Gastrocnemius medialis (tissue), 4 donors: ENCODE measurements at regions not wholly inside any gene's neighbourhood (a gene's known extent, or its start where the extent isn't known, plus 50 kb on each side); places are given as distances from the start of the nearest gene placed in this dataset.
"Not testable (repeated sequence)": the region's sequence is repeated elsewhere in the genome, so short reads cannot be mapped to it uniquely, and the experiment has no call there.

Source experiments
- ATAC-seq, 2 donors: fragments of 150-250 bp; one replicate each; pipeline ENCODE4 v1.9.1; 2016
- DNase-seq, 2 donors: peaks; one replicate each; pipeline ENCODE4 v3.0.0-alpha.2; 2019
- H3K27ac ChIP-seq, 4 donors: fragments of 200-600 bp; sonication (generic); 1 replicate in 1 of 4; 2 replicates in 3 of 4; pipeline ENCODE4 v1.5.1; 2016 to 2018; ENCODE audit warnings: mild to moderate bottlenecking in 2 of 4, moderate library complexity in 1 of 4
- H3K27me3 ChIP-seq, 3 donors: fragments of 200-600 bp; sonication (generic) in 2 of 3; 1 replicate in 1 of 3; 2 replicates in 2 of 3; pipeline versions ENCODE4 v1.5.1 to v1.6.0; 2016 to 2019; ENCODE audit warnings: mild to moderate bottlenecking in 1 of 3, moderate library complexity in 1 of 3
- H3K36me3 ChIP-seq, 2 donors: fragments of 200-600 bp; sonication (generic) in 1 of 2; one replicate each; pipeline ENCODE4 v1.5.1; 2017 to 2018
- H3K4me1 ChIP-seq, 2 donors: fragments of 200-600 bp; sonication (generic) in 1 of 2; one replicate each; pipeline ENCODE4 v1.5.1; 2016 to 2017; ENCODE audit warnings: mild to moderate bottlenecking in 2 of 2
- H3K4me3 ChIP-seq, 4 donors: fragments of 200-600 bp; sonication (generic) in 3 of 4; 1 replicate in 1 of 4; 2 replicates in 3 of 4; pipeline ENCODE4 v1.5.1; 2016 to 2019; ENCODE audit warnings: mild to moderate bottlenecking in 2 of 4
- H3K9me3 ChIP-seq, 3 donors: fragments of 200-600 bp; sonication (generic) in 2 of 3; 1 replicate in 1 of 3; 2 replicates in 2 of 3; pipeline ENCODE4 v1.5.1; 2016 to 2019
- POLR2A ChIP-seq, 2 donors: fragments of 450-650 bp; IDR thresholded peaks; one replicate each; pipeline ENCODE4 v1.6.1; 2017; ENCODE audit warnings: antibody characterized with exemption in 2 of 2, mild to moderate bottlenecking in 2 of 2, moderate library complexity in 2 of 2
- in situ Hi-C, 4 donors: fragments of 200-750 bp; cut with MboI; loops; one replicate each; pipeline versions ENCODE4 v1.15.0 to v1.8.0; 2017; ENCODE audit warnings: low sequenced_read_pairs in 4 of 4
- intact Hi-C: fragments of 100-400 bp; cut with DNase I; formaldehyde crosslinking; loops from one replicate; pipeline ENCODE4 v1.15.1; 2023; ENCODE audit warnings: low total_unique reads
- TF ChIP-seq, protein P1 (sequence below), 5 experiments: fragments of 450-650 bp in 3 of 5; fragments of 200-600 bp in 2 of 5; sonication (generic) in 2 of 5; IDR thresholded peaks in 4 of 5; conservative IDR thresholded peaks in 1 of 5; 1 replicate in 4 of 5; 2 replicates in 1 of 5; pipeline ENCODE4 v1.5.1; 2016 to 2019; ENCODE audit warnings: antibody characterized with exemption in 5 of 5, mild to moderate bottlenecking in 3 of 5, moderate library complexity in 3 of 5

DNA sequence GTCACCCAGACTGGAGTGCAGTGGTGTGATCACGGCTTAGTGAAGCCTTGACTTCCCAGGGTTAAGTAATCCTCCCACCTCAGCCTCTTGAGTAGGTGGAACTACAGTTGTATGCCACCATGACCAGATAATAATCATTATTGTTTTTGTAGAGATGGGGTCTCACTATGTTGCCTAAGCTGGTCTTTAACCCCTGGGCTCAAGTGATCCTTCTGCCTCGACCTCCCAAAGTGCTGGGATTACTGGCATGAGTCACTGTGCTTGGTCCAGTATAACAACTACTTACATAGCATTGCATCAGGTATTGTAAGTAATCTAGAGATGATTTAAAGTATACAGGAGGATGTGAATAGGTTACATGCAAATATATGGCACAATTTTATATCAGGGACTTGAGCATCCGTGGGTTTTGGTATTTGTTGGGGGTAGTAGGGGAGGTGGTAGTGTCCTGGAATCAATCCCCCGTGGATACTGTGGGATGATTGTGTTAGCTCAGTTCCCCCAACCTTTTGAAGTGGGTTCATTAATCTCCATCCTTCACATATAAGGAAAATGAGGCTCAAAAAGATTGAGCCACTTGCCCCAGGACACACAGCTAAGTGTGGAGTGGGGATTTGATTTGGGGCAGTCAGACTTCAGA is 61.4 kb upstream of the CNIH3 start:
- H3K27me3 ChIP-seq: no peaks in the 10 kb centered on the region
- no peaks in the 10 kb centered on the region for H3K9me3 ChIP-seq
- intact Hi-C loops (no loop called here), in situ Hi-C loops (no loop called here)
- no peak overlapping the region for H3K4me3 ChIP-seq
- no peak for DNase-seq
- no peak overlapping the region for H3K27ac ChIP-seq
- H3K36me3 ChIP-seq: no peaks in the 10 kb centered on the region
- no peak for TF ChIP-seq POLR2A (IDR thresholded peaks at IDR 0.05)
- TF ChIP-seq, protein P1, sequence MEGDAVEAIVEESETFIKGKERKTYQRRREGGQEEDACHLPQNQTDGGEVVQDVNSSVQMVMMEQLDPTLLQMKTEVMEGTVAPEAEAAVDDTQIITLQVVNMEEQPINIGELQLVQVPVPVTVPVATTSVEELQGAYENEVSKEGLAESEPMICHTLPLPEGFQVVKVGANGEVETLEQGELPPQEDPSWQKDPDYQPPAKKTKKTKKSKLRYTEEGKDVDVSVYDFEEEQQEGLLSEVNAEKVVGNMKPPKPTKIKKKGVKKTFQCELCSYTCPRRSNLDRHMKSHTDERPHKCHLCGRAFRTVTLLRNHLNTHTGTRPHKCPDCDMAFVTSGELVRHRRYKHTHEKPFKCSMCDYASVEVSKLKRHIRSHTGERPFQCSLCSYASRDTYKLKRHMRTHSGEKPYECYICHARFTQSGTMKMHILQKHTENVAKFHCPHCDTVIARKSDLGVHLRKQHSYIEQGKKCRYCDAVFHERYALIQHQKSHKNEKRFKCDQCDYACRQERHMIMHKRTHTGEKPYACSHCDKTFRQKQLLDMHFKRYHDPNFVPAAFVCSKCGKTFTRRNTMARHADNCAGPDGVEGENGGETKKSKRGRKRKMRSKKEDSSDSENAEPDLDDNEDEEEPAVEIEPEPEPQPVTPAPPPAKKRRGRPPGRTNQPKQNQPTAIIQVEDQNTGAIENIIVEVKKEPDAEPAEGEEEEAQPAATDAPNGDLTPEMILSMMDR (IDR thresholded peaks at IDR 0.05 in 4 of 5, conservative IDR thresholded peaks at IDR 0.05 in 1 of 5): no peak
- H3K4me1 ChIP-seq: peaks cover 0 to 9% of the 10 kb centered on the region in 2 donors
- ATAC-seq: no peak

DNA sequence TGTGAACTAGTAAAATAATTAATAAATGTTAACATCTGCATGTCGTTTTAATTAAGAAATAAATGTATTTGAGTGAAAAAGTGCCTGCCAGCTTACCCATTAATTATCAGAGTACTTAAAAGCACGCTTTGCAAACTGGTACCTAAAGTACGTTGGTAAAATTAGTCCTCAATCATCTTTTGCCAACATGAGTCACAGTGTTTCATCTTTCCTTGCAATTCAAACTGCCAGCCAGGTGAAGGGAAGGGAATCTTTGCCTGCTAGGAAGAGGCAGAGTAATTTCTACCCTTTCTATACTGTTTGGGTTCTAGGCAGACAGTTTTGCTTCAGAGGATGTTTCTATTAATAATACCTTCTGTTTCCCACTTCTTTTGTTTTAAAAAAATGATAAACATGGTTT is 57.2 kb upstream of the CNIH3 start:
- TF ChIP-seq POLR2A (IDR thresholded peaks at IDR 0.05): no peak
- TF ChIP-seq, protein P1 (IDR thresholded peaks at IDR 0.05 in 4 of 5, conservative IDR thresholded peaks at IDR 0.05 in 1 of 5): no peak
- Histone ChIP-seq H3K27ac (peak overlapping the region in 1 of 4 donors; percentile 46), H3K27me3 (no peaks in the 10 kb centered on the region), H3K9me3 (no peaks in the 10 kb centered on the region), H3K4me3 (no peak overlapping the region), H3K4me1 (peaks cover 4 to 18% of the 10 kb centered on the region in 2 donors), H3K36me3 (no peaks in the 10 kb centered on the region)
- in situ Hi-C loops: no loop called here
- intact Hi-C loops: no loop called here
- no peak for DNase-seq
- peak; percentile 90 to 91 for ATAC-seq

DNA sequence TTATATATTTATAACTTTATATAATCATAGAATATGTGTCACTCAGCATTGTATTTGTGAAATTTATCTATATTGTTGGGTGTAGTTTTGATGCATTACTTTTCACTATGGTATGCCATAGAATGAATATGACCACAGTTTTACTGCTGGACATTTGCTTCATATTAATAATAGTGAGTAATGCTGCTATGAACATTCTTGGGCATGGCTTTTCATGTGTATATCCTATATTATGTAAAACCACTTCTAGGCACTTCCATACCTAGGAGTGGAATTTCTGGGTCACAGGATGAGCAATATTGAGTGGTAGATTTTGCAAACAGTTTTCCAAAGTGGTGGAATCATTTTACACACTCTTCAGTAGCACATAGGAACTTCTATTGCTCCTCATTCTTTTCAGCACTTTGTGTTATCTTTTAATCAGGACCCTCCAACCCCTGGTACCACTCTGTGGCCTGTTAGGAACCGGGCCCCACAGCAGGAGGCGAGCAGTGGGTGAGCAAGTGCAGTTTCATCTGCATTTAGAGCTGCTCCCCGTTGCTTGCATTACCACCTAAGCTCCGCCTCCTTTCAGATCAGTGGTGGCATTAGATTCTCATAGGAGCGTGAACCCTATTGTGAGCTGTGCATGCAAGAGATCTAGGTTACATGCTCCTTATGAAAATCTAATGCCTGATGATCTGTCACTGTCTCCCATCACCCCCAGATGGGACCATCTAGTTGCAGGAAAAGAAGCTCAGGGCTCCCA is 56.0 kb upstream of the CNIH3 start:
- in situ Hi-C loops (no loop called here), intact Hi-C loops (loop anchor here (5.0 kb wide), 1 partner anchor 53 kb away; no protein-coding TSS in a partner anchor)
- DNase-seq (no peak), ATAC-seq (no peak)
- Histone ChIP-seq H3K4me1 (peaks cover 16 to 29% of the 10 kb centered on the region in 2 donors), H3K4me3 (no peak overlapping the region), H3K9me3 (no peaks in the 10 kb centered on the region), H3K27ac (no peak overlapping the region), H3K27me3 (no peaks in the 10 kb centered on the region), H3K36me3 (no peaks in the 10 kb centered on the region)
- TF ChIP-seq POLR2A (IDR thresholded peaks at IDR 0.05): no peak
- TF ChIP-seq, protein P1 (IDR thresholded peaks at IDR 0.05 in 4 of 5, conservative IDR thresholded peaks at IDR 0.05 in 1 of 5): no peak

DNA sequence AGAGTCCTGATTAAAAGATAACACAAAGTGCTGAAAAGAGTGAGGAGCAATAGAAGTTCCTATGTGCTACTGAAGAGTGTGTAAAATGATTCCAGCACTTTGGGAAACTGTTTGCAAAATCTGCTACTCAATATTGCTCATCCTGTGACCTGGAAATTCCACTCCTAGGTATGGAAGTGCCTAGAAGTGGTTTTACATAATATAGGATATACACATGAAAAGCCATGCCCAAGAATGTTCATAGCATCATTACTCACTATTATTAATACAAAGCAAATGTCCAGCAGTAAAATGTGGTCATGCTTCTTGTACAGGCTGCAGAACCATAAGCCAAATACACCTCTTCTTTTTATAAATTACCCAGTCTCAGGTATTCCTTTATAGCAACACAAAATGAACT is 53.2 kb upstream of the CNIH3 start:
- DNase-seq, in situ Hi-C loops, H3K4me3 ChIP-seq, H3K36me3 ChIP-seq, ATAC-seq, H3K27me3 ChIP-seq, H3K27ac ChIP-seq, H3K9me3 ChIP-seq: not testable (repeated sequence)
- H3K4me1 ChIP-seq: peaks cover 23 to 43% of the 10 kb centered on the region in 2 donors
- intact Hi-C loops: loop anchor here (5.0 kb wide), 1 partner anchor 56 kb away; no protein-coding TSS in a partner anchor

DNA sequence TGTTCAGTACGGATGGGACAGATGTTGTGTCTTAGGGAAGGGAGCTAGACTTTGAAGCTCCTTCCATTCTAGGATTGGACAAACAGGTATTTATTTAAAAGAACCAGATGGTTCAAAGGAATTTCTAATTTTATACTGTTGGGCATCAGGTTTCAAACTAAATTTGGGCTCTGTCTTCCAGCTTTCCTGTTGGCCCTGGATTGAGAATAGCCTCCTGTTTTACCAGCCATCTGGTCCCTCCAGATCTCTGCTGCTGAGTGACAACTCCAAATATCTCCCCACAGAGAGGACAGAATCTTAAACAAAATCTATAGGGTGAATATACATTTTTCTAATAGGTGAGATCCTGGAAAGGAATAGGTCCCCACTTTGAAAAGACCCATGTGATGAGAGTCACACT is 52.5 kb upstream of the CNIH3 start:
- H3K36me3 ChIP-seq: no peaks in the 10 kb centered on the region
- peak overlapping the region; percentile 73 to 94 (median 82) for H3K27ac ChIP-seq
- H3K27me3 ChIP-seq: no peaks in the 10 kb centered on the region
- ATAC-seq (no peak), DNase-seq (no peak)
- no peaks in the 10 kb centered on the region for H3K9me3 ChIP-seq
- no peak overlapping the region for H3K4me3 ChIP-seq
- intact Hi-C loops (loop anchor here (2.0 to 5.0 kb wide), 2 partner anchors 53 to 56 kb away; partner anchors contain the start of gene CNIH3), in situ Hi-C loops (no loop called here)
- no peak for TF ChIP-seq POLR2A (IDR thresholded peaks at IDR 0.05)
- TF ChIP-seq, protein P1 (IDR thresholded peaks at IDR 0.05 in 4 of 5, conservative IDR thresholded peaks at IDR 0.05 in 1 of 5): no peak
- H3K4me1 ChIP-seq: peaks cover 23 to 41% of the 10 kb centered on the region in 2 donors
